HepG2 (cell line): ENCODE measurements at regions not wholly inside any gene's neighbourhood (a gene's known extent, or its start where the extent isn't known, plus 50 kb on each side); places are given as distances from the start of the nearest gene placed in this dataset.

Experiments
- ATAC-seq: fragments of 200-7000 bp; cut with Tn5 transposase; 3 replicates; pipeline ENCODE4 v1.9.1; 2020; ENCODE audit warnings: mild to moderate bottlenecking, moderate library complexity
- BruUV-seq: library from RNA; stranded (reverse); fragments of 400-500 nt; replicated peaks from 2 replicates; lab custom pipeline; 2021; lab: Mats Ljungman, UMichigan
- CTCF ChIA-PET: fragments of 300-600 bp; formaldehyde crosslinking; extraction: SDS; loops from one replicate; lab custom pipeline; 2021; ENCODE audit warnings: low total read pairs, inconsistent platforms, low intra/inter-chr PET ratio; lab: Yijun Ruan, JAX
- POLR2A ChIA-PET: fragments of 350-600 bp; sonication (Branson Sonifier 250); formaldehyde crosslinking; loops from one replicate; lab custom pipeline; 2020; ENCODE audit warnings: antibody characterized with exemption, inconsistent platforms; lab: Yijun Ruan, JAX
- DNase-seq: peaks from one replicate; pipeline ENCODE4 v3.0.0-alpha.2; 2015; ENCODE audit warnings: low spot score
- FAIRE-seq: peaks from 3 replicates; lab custom pipeline; 2011; peaks lifted over from hg19 to GRCh38; lab: Jason Lieb, UNC
- H2AFZ ChIP-seq: one replicate; pipeline ENCODE4 v1.6.1; 2011; ENCODE audit warnings: low read length, inconsistent platforms
- H3K27ac ChIP-seq: fragments of 300-600 bp; 3 replicates; pipeline ENCODE4 v1.8.0; 2011; ENCODE audit warnings: mixed run types, mild to moderate bottlenecking, mixed read lengths, low read length, inconsistent platforms; ENCODE audit not compliant: insufficient read depth; ENCODE audit errors: extremely low read length
- H3K27me3 ChIP-seq, 2 experiments: fragments of 200-600 bp in 1 of 2; 2 replicates in 1 of 2; 3 replicates in 1 of 2; pipeline versions ENCODE4 v1.6.0 to v1.8.0; 2011; ENCODE audit warnings: low read length in 2 of 2, mild to moderate bottlenecking in 2 of 2, moderate library complexity in 2 of 2, inconsistent platforms in 1 of 2; ENCODE audit not compliant: insufficient read depth in 2 of 2, control insufficient read depth in 1 of 2
- H3K36me3 ChIP-seq, 2 experiments: fragments of 200-600 bp in 1 of 2; replicated peaks in 1 of 2; 2 replicates in 1 of 2; 3 replicates in 1 of 2; pipeline versions ENCODE4 v1.5.1 to v1.8.0; 2011; ENCODE audit warnings: low read length in 2 of 2, inconsistent platforms in 1 of 2; ENCODE audit not compliant: insufficient read depth in 2 of 2, control insufficient read depth in 1 of 2
- H3K4me1 ChIP-seq: 2 replicates; pipeline ENCODE4 v1.5.1; 2012; ENCODE audit warnings: low read length, inconsistent platforms; ENCODE audit not compliant: insufficient read depth
- H3K4me2 ChIP-seq: 2 replicates; pipeline ENCODE4 v1.6.0; 2011; ENCODE audit warnings: low read depth, low read length, inconsistent platforms
- H3K4me3 ChIP-seq, 3 experiments: fragments of 200-600 bp in 1 of 3; sonication (generic), shearing (Covaris generic) in 1 of 3; replicated peaks in 1 of 3; 2 replicates each; pipeline ENCODE4 v1.5.1; 2011 to 2016; ENCODE audit warnings: low read length in 3 of 3, inconsistent platforms in 2 of 3, low read depth in 2 of 3, mild to moderate bottlenecking in 2 of 3, control low read depth in 1 of 3, mixed read lengths in 1 of 3; ENCODE audit not compliant: insufficient read depth in 1 of 3
- H3K79me2 ChIP-seq: one replicate; pipeline ENCODE4 v1.6.1; 2011; ENCODE audit warnings: low read length, inconsistent platforms; ENCODE audit not compliant: insufficient read depth
- H3K9ac ChIP-seq: 2 replicates; pipeline ENCODE4 v1.6.0; 2011; ENCODE audit warnings: mild to moderate bottlenecking, low read depth, low read length, inconsistent platforms; ENCODE audit not compliant: insufficient read depth
- H3K9me3 ChIP-seq: 2 replicates; pipeline ENCODE4 v1.5.1; 2012; ENCODE audit warnings: mild to moderate bottlenecking, low read length
- H4K20me1 ChIP-seq: 2 replicates; pipeline ENCODE4 v1.6.0; 2011; ENCODE audit warnings: inconsistent platforms, mild to moderate bottlenecking, low read length, moderate library complexity; ENCODE audit not compliant: insufficient read depth
- CCAR2 ChIP-seq: fragments of 200-400 bp; formaldehyde crosslinking; optimal IDR thresholded peaks from 2 replicates; pipeline ENCODE3; 2018; ENCODE audit warnings: low read depth, mild to moderate bottlenecking, low read length, moderate library complexity
- EED ChIP-seq: sonication (generic); formaldehyde crosslinking; IDR thresholded peaks from 2 replicates; pipeline ENCODE4 v1.5.0; 2020; ENCODE audit warnings: mild to moderate bottlenecking, missing genetic modification reagents
- FOXK2 ChIP-seq: fragments of 450-650 bp; IDR thresholded peaks from 2 replicates; pipeline ENCODE4 v1.6.1; 2016
- KLF11 ChIP-seq: IDR thresholded peaks from 2 replicates; pipeline ENCODE4 v1.6.1; 2016; ENCODE audit warnings: missing compliant biosample characterization
- MAF1 ChIP-seq: sonication (generic); formaldehyde crosslinking; IDR thresholded peaks from 2 replicates; pipeline ENCODE4 v1.5.0; 2020; ENCODE audit warnings: missing genetic modification reagents, borderline replicate concordance
- PHF21A ChIP-seq: sonication (generic); formaldehyde crosslinking; IDR thresholded peaks from 2 replicates; pipeline ENCODE4 v1.5.0; 2020; ENCODE audit warnings: mild to moderate bottlenecking, missing genetic modification reagents
- TRIM24 ChIP-seq: sonication (generic); formaldehyde crosslinking; IDR thresholded peaks from 2 replicates; pipeline ENCODE4 v1.8.0; 2022; ENCODE audit warnings: mild to moderate bottlenecking, missing genetic modification reagents
- ZBTB42 ChIP-seq: sonication (generic); formaldehyde crosslinking; IDR thresholded peaks from 2 replicates; pipeline ENCODE4 v1.5.0; 2020; ENCODE audit warnings: mild to moderate bottlenecking, missing genetic modification reagents
- ZFX ChIP-seq: sonication (generic); formaldehyde crosslinking; IDR thresholded peaks from 2 replicates; pipeline ENCODE4 v1.4.0; 2020; ENCODE audit warnings: mild to moderate bottlenecking, low read depth, missing genetic modification reagents, moderate library complexity
- ZHX1 ChIP-seq: sonication (generic); formaldehyde crosslinking; IDR thresholded peaks from 2 replicates; pipeline ENCODE4 v1.8.1; 2022; ENCODE audit warnings: low read depth, mild to moderate bottlenecking, missing genetic modification reagents
- WGBS: methylation state at CpG from one replicate; pipeline ENCODE4 v1.1.6; 2017; ENCODE audit warnings: low lambda C conversion rate; 5-methylcytosine and 5-hydroxymethylcytosine counted together
- in situ Hi-C: cut with HindIII; loops from 2 replicates; pipeline ENCODE4 v1.10.0; 2017; ENCODE audit warnings: low pct_unique_long_range_greater_than_20kb; ENCODE audit not compliant: extremely low pct_ligation_motif_present
- intact Hi-C: fragments of 100-400 bp; cut with micrococcal nuclease; formaldehyde crosslinking; loops from one replicate; pipeline ENCODE4 v1.10.0; 2022; ENCODE audit not compliant: unreplicated experiment

- in situ Hi-C loops = no loop called here
- no peak for ATAC-seq
- WGBS = 5% methylated on average over 1 of the region's 1 CpG
Measured at GRCh38 chr14:55773984-55774545, 194.1 kb downstream of the KTN1 start.

More at GRCh38 chr14:55773984-55774545, 194.1 kb downstream of the KTN1 start:
- Histone ChIP-seq H2AFZ (no peak overlapping the region), H3K4me2 (no peak overlapping the region), H3K79me2 (no peaks in the 10 kb centered on the region), H3K9me3 (no peaks in the 10 kb centered on the region), H3K9ac (no peak overlapping the region), H3K36me3 (no peaks in the 10 kb centered on the region)
- DNase-seq = no peak
- no TSS peak for BruUV-seq
- intact Hi-C loops = no loop called here
- POLR2A ChIA-PET = no interaction called here
- TF ChIP-seq CCAR2 = no peak
- no peak for TF ChIP-seq PHF21A (CRISPR knock-in tag)
- no peak for TF ChIP-seq FOXK2
- no peak for TF ChIP-seq KLF11 (CRISPR knock-in tag)
- no peak for TF ChIP-seq EED (CRISPR knock-in tag)
- TF ChIP-seq ZHX1 = no peak
- no peak for TF ChIP-seq ZBTB42 (CRISPR knock-in tag)
- no peak for TF ChIP-seq MAF1 (CRISPR knock-in tag)
- TF ChIP-seq TRIM24 (CRISPR knock-in tag) = no peak
- no peak for TF ChIP-seq ZFX (CRISPR knock-in tag)
- TF ChIP-seq, all 625 proteins: peak for 0
- H3K4me1 ChIP-seq = peaks cover 11% of the 10 kb centered on the region
- CTCF ChIA-PET = no interaction called here
- H3K27me3 ChIP-seq = no peaks in the 10 kb centered on the region; a peak in 1 of 5 replicates
- H3K27ac ChIP-seq = no peak overlapping the region
- no peak overlapping the region for H3K4me3 ChIP-seq
- no peaks in the 10 kb centered on the region for H4K20me1 ChIP-seq
- no peak for FAIRE-seq
